ENCODE measurements at regions not wholly inside any gene's neighbourhood (a gene's known extent, or its start where the extent isn't known, plus 50 kb on each side); places are given as distances from the start of the nearest gene placed in this dataset.

GRCh38 chr4:54877006-54877405, 219.2 kb downstream of the KIT start:
- H3K36me3 ChIP-seq (ENCODE audit: control insufficient read depth, insufficient read depth, low read length) = no peaks in the 10 kb centered on the region
- no peak overlapping the region for H3K4me3 ChIP-seq (replicated peaks; ENCODE audit: low read depth, low read length)
- no peak for TF ChIP-seq CTCF (IDR thresholded peaks at IDR 0.05; ENCODE audit: insufficient read depth, low read length, poor library complexity, severe bottlenecking)
- no peak for DNase-seq (ENCODE audit: extremely low read depth, insufficient read length)
- no peaks in the 10 kb centered on the region for H3K27me3 ChIP-seq (replicated peaks; ENCODE audit: control insufficient read depth, insufficient read depth, low read length)

GRCh38 chr4:54872261-54872660, 214.5 kb downstream of the KIT start:
- TF ChIP-seq CTCF (IDR thresholded peaks at IDR 0.05; ENCODE audit: insufficient read depth, low read length, poor library complexity, severe bottlenecking) = no peak
- no peak for DNase-seq (ENCODE audit: extremely low read depth, insufficient read length)
- H3K4me3 ChIP-seq (replicated peaks; ENCODE audit: low read depth, low read length) = no peak overlapping the region
- no peaks in the 10 kb centered on the region for H3K36me3 ChIP-seq (ENCODE audit: control insufficient read depth, insufficient read depth, low read length)
- no peaks in the 10 kb centered on the region for H3K27me3 ChIP-seq (replicated peaks; ENCODE audit: control insufficient read depth, insufficient read depth, low read length)

GRCh38 chr4:54863571-54864255, 206.0 kb downstream of the KIT start:
- no peak for TF ChIP-seq CTCF (IDR thresholded peaks at IDR 0.05; ENCODE audit: insufficient read depth, low read length, poor library complexity, severe bottlenecking)
- no peaks in the 10 kb centered on the region for H3K27me3 ChIP-seq (replicated peaks; ENCODE audit: control insufficient read depth, insufficient read depth, low read length)
- H3K36me3 ChIP-seq (ENCODE audit: control insufficient read depth, insufficient read depth, low read length) = no peaks in the 10 kb centered on the region
- DNase-seq (ENCODE audit: extremely low read depth, insufficient read length) = no peak
- no peak overlapping the region for H3K4me3 ChIP-seq (replicated peaks; ENCODE audit: low read depth, low read length)

- H3K27me3 ChIP-seq (replicated peaks; ENCODE audit: control insufficient read depth, insufficient read depth, low read length) = no peaks in the 10 kb centered on the region
- DNase-seq (ENCODE audit: extremely low read depth, insufficient read length) = no peak
- TF ChIP-seq CTCF (IDR thresholded peaks at IDR 0.05; ENCODE audit: insufficient read depth, low read length, poor library complexity, severe bottlenecking) = no peak
- H3K36me3 ChIP-seq (ENCODE audit: control insufficient read depth, insufficient read depth, low read length) = no peaks in the 10 kb centered on the region
- H3K4me3 ChIP-seq (replicated peaks; ENCODE audit: low read depth, low read length) = no peak overlapping the region
These were observed 203.4 kb downstream of the KIT start for GRCh38 chr4:54861201-54861600.

GRCh38 chr4:54855191-54855854, 197.6 kb downstream of the KIT start:
- Histone ChIP-seq H3K36me3 (ENCODE audit: control insufficient read depth, insufficient read depth, low read length) (no peaks in the 10 kb centered on the region), H3K27me3 (replicated peaks; ENCODE audit: control insufficient read depth, insufficient read depth, low read length) (no peaks in the 10 kb centered on the region), H3K4me3 (replicated peaks; ENCODE audit: low read depth, low read length) (no peak overlapping the region)
- no peak for TF ChIP-seq CTCF (IDR thresholded peaks at IDR 0.05; ENCODE audit: insufficient read depth, low read length, poor library complexity, severe bottlenecking)
- DNase-seq (ENCODE audit: extremely low read depth, insufficient read length) = no peak

Data from GM06990 (cell line).